PC-3 (cell line): ENCODE measurements at regions not wholly inside any gene's neighbourhood (a gene's known extent, or its start where the extent isn't known, plus 50 kb on each side); places are given as distances from the start of the nearest gene placed in this dataset.

Experiments used
- CTCF ChIP-seq: fragments of 300-600 bp; sonication (generic); conservative IDR thresholded peaks from 2 replicates; pipeline ENCODE4 v1.5.1; 2017; ENCODE audit warnings: antibody characterized with exemption, low read depth, mild to moderate bottlenecking, low read length
- EZH2 ChIP-seq: fragments of 300-600 bp; sonication (generic); IDR thresholded peaks from one replicate; pipeline ENCODE4 v1.6.1; 2017; ENCODE audit warnings: antibody characterized with exemption, mild to moderate bottlenecking, low read length; ENCODE audit not compliant: unreplicated experiment
- EZH2phosphoT487 ChIP-seq: fragments of 300-600 bp; sonication (generic); IDR thresholded peaks from 2 replicates; pipeline ENCODE4 v1.6.1; 2018; ENCODE audit warnings: mild to moderate bottlenecking, antibody characterized with exemption, low read length, borderline replicate concordance

- TF ChIP-seq CTCF (no peak), EZH2 (no peak), EZH2phosphoT487 (no peak)
These were observed 975.4 kb upstream of the ZNF722 start for GRCh38 chr7:63023182-63023787.
